ENCODE measurements at regions not wholly inside any gene's neighbourhood (a gene's known extent, or its start where the extent isn't known, plus 50 kb on each side); places are given as distances from the start of the nearest gene placed in this dataset.

DNA sequence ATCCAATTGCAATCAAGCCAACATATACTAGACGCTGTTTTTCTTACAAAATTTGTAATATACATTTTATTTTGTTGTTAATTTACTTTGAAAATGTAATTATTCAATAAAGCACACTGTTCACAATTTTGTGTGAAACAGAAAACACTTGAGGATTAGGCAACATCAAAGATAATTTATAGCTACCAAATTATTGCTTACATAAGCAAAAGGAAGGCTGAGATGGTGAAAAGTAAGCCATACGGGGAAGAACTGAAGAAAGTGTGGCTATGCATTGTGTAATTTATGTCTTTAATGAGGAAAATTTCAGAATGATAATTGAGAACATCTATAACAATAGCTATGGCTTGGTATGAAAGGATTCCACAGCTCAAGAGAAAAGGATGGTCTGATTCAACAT lies 192.0 kb downstream of the RNF144B start:
- TF ChIP-seq, protein P1, sequence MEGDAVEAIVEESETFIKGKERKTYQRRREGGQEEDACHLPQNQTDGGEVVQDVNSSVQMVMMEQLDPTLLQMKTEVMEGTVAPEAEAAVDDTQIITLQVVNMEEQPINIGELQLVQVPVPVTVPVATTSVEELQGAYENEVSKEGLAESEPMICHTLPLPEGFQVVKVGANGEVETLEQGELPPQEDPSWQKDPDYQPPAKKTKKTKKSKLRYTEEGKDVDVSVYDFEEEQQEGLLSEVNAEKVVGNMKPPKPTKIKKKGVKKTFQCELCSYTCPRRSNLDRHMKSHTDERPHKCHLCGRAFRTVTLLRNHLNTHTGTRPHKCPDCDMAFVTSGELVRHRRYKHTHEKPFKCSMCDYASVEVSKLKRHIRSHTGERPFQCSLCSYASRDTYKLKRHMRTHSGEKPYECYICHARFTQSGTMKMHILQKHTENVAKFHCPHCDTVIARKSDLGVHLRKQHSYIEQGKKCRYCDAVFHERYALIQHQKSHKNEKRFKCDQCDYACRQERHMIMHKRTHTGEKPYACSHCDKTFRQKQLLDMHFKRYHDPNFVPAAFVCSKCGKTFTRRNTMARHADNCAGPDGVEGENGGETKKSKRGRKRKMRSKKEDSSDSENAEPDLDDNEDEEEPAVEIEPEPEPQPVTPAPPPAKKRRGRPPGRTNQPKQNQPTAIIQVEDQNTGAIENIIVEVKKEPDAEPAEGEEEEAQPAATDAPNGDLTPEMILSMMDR (IDR thresholded peaks at IDR 0.05) = no peak
- no peak for TF ChIP-seq POLR2A (IDR thresholded peaks at IDR 0.05)
